ENCODE measurements at regions not wholly inside any gene's neighbourhood (a gene's known extent, or its start where the extent isn't known, plus 50 kb on each side); places are given as distances from the start of the nearest gene placed in this dataset.

DNA sequence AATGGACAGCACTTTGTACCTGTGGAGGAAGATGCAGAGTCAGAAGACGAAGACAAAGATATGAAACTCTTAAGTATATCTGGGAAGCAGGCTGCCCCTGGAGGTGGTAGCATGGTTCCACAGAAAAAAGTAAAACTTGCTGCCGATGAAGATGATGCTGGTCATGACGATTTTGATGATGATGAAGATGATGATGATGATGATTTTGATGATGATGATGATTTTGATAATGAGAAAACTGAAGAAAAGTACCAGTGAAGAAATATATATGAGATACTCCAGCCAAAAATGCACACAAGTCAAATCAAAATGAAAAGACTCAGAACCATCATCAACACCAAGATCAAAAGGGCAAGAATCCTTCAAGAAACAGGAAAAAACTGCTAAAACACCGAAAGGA lies 268.5 kb upstream of the EEF2KMT start:
- TF ChIP-seq EP300 (IDR thresholded peaks at IDR 0.05; ENCODE audit: low read depth), result no peak
- no peak for TF ChIP-seq POLR2A (IDR thresholded peaks at IDR 0.05)
- TF ChIP-seq, protein P1, sequence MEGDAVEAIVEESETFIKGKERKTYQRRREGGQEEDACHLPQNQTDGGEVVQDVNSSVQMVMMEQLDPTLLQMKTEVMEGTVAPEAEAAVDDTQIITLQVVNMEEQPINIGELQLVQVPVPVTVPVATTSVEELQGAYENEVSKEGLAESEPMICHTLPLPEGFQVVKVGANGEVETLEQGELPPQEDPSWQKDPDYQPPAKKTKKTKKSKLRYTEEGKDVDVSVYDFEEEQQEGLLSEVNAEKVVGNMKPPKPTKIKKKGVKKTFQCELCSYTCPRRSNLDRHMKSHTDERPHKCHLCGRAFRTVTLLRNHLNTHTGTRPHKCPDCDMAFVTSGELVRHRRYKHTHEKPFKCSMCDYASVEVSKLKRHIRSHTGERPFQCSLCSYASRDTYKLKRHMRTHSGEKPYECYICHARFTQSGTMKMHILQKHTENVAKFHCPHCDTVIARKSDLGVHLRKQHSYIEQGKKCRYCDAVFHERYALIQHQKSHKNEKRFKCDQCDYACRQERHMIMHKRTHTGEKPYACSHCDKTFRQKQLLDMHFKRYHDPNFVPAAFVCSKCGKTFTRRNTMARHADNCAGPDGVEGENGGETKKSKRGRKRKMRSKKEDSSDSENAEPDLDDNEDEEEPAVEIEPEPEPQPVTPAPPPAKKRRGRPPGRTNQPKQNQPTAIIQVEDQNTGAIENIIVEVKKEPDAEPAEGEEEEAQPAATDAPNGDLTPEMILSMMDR (IDR thresholded peaks at IDR 0.05), result no peak
- no peak for TF ChIP-seq POLR2AphosphoS5 (IDR thresholded peaks at IDR 0.05)
- intact Hi-C loops (cut with DNase I; ENCODE audit: low total_unique reads) (no loop called here), in situ Hi-C loops (cut with MboI; ENCODE audit: low pct_ligation_motif_present in 1 of 4, low pct_unique_long_range_greater_than_20kb in 1 of 4, low sequenced_read_pairs in 3 of 4) (no loop called here)
- 64 to 82% methylated on average over 4 of the region's 4 CpGs for WGBS, 2 donors (ENCODE audit: low coverage in 1 of 2)
- H3K27me3 ChIP-seq, result no peaks in the 10 kb centered on the region
- no peak overlapping the region for H3K4me3 ChIP-seq
- no peaks in the 10 kb centered on the region for H3K4me1 ChIP-seq
- DNase-seq, result no peak
- H3K27ac ChIP-seq, result no peak overlapping the region
- no peaks in the 10 kb centered on the region for H3K9me3 ChIP-seq
- no peaks in the 10 kb centered on the region for H3K36me3 ChIP-seq

DNA sequence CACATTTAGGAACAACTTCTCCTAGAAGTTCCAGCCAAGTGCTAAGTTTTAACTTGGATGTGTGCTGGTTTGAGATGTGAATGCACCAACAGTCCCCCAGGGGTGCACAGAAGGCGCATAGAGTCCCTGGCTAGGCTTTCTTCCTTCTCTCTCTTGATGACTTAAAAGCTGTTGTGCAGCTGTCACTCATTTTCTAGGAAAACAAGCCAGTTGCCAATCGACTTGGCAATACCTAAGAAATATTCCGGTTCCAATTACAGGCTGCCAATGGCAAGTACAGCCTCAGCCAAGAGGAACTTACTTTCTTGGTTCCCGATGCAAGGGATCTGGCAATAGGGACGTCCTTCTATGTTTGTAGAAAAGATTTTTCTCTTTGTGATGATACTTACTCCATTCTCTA lies 266.6 kb upstream of the EEF2KMT start:
- Histone ChIP-seq H3K9me3 (no peaks in the 10 kb centered on the region), H3K36me3 (no peaks in the 10 kb centered on the region), H3K4me3 (no peak overlapping the region), H3K27ac (no peak overlapping the region), H3K4me1 (peaks cover 0 to 3% (median 0%) of the 10 kb centered on the region in 4 donors), H3K27me3 (no peaks in the 10 kb centered on the region)
- TF ChIP-seq POLR2AphosphoS5 (IDR thresholded peaks at IDR 0.05) (no peak), EP300 (IDR thresholded peaks at IDR 0.05; ENCODE audit: low read depth) (no peak), POLR2A (IDR thresholded peaks at IDR 0.05) (no peak)
- TF ChIP-seq, protein P1 (IDR thresholded peaks at IDR 0.05), result no peak
- 44 to 54% methylated on average over 3 to 5 of the region's 5 CpGs for WGBS, 2 donors (ENCODE audit: low coverage in 1 of 2)
- in situ Hi-C loops (cut with MboI; ENCODE audit: low pct_ligation_motif_present in 1 of 4, low pct_unique_long_range_greater_than_20kb in 1 of 4, low sequenced_read_pairs in 3 of 4), result no loop called here
- no peak for DNase-seq
- intact Hi-C loops (cut with DNase I; ENCODE audit: low total_unique reads), result no loop called here

- no peaks in the 10 kb centered on the region for H3K36me3 ChIP-seq
- no peak for TF ChIP-seq EP300 (IDR thresholded peaks at IDR 0.05; ENCODE audit: low read depth)
- TF ChIP-seq, protein P1 (IDR thresholded peaks at IDR 0.05), result no peak
- no peak for TF ChIP-seq POLR2A (IDR thresholded peaks at IDR 0.05)
- no peak for TF ChIP-seq POLR2AphosphoS5 (IDR thresholded peaks at IDR 0.05)
- 42 to 44% methylated on average over 4 to 5 of the region's 5 CpGs for WGBS, 2 donors (ENCODE audit: low coverage in 1 of 2)
- H3K4me3 ChIP-seq, result no peak overlapping the region
- in situ Hi-C loops (cut with MboI; ENCODE audit: low pct_ligation_motif_present in 1 of 4, low pct_unique_long_range_greater_than_20kb in 1 of 4, low sequenced_read_pairs in 3 of 4), result no loop called here
- H3K9me3 ChIP-seq, result no peaks in the 10 kb centered on the region
- DNase-seq, result no peak
- intact Hi-C loops (cut with DNase I; ENCODE audit: low total_unique reads), result no loop called here
- no peaks in the 10 kb centered on the region for H3K27me3 ChIP-seq
- no peak overlapping the region for H3K27ac ChIP-seq
- H3K4me1 ChIP-seq, result peaks cover 0 to 3% (median 0%) of the 10 kb centered on the region in 4 donors
Measured at GRCh38 chr16:5361322-5361721, 263.7 kb upstream of the EEF2KMT start.

DNA sequence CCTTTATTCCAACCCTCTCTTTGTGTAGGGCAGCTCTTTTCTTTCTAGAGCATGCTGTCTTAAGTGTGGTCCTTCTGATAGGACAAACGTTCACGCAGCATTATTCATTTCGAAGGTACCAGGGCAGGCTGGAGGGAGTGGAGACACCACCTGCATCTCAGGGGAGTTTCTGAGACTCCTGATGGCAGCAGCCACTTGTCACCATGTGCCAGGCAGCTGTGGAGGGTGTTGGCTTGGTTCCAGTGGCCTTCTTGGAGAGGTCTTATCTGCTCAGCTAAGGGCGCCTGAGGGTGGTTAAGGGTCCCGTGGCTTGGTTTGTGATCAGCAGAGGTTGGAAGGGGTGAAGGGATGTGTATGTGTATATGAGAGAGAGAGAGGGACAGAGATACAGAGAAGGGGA lies 257.1 kb upstream of the EEF2KMT start:
- Histone ChIP-seq H3K4me1 (no peaks in the 10 kb centered on the region), H3K4me3 (no peak overlapping the region), H3K27me3 (no peaks in the 10 kb centered on the region), H3K36me3 (no peaks in the 10 kb centered on the region), H3K9me3 (no peaks in the 10 kb centered on the region), H3K27ac (no peak overlapping the region)
- DNase-seq, result no peak
- in situ Hi-C loops (cut with MboI; ENCODE audit: low pct_ligation_motif_present in 1 of 4, low pct_unique_long_range_greater_than_20kb in 1 of 4, low sequenced_read_pairs in 3 of 4), result no loop called here
- intact Hi-C loops (cut with DNase I; ENCODE audit: low total_unique reads), result no loop called here
- WGBS, 2 donors (ENCODE audit: low coverage in 1 of 2), result 91% methylated on average over 5 of the region's 5 CpGs; no CpG with 5 or more reads in 1 of the 2 donors
- TF ChIP-seq EP300 (IDR thresholded peaks at IDR 0.05; ENCODE audit: low read depth), result no peak
- no peak for TF ChIP-seq POLR2AphosphoS5 (IDR thresholded peaks at IDR 0.05)
- TF ChIP-seq, protein P1 (IDR thresholded peaks at IDR 0.05), result no peak

Measured in transverse colon (tissue), 4 donors.